RWPE1 (cell line): ENCODE measurements at regions not wholly inside any gene's neighbourhood (a gene's known extent, or its start where the extent isn't known, plus 50 kb on each side); places are given as distances from the start of the nearest gene placed in this dataset.

Experiments
- CTCF ChIA-PET: fragments of 350-600 bp; sonication (Branson Sonifier 250); formaldehyde crosslinking; extraction: SDS; loops from one replicate; lab custom pipeline; 2021; lab: Yijun Ruan, JAX
- POLR2A ChIA-PET: fragments of 400-600 bp; formaldehyde crosslinking; extraction: SDS; loops from one replicate; lab custom pipeline; 2020; ENCODE audit warnings: antibody characterized with exemption; ENCODE audit not compliant: low non-redundant PET; lab: Yijun Ruan, JAX
- DNase-seq: peaks from one replicate; pipeline ENCODE4 v3.0.0; 2012; ENCODE audit warnings: low spot score
- H3K27ac ChIP-seq: fragments of 450-650 bp; 2 replicates; pipeline ENCODE4 v1.5.1; 2017
- TF ChIP-seq, protein P1 (sequence below): fragments of 450-650 bp; conservative IDR thresholded peaks from 2 replicates; pipeline ENCODE4 v1.5.1; 2017; ENCODE audit warnings: low read depth, mild to moderate bottlenecking

DNA sequence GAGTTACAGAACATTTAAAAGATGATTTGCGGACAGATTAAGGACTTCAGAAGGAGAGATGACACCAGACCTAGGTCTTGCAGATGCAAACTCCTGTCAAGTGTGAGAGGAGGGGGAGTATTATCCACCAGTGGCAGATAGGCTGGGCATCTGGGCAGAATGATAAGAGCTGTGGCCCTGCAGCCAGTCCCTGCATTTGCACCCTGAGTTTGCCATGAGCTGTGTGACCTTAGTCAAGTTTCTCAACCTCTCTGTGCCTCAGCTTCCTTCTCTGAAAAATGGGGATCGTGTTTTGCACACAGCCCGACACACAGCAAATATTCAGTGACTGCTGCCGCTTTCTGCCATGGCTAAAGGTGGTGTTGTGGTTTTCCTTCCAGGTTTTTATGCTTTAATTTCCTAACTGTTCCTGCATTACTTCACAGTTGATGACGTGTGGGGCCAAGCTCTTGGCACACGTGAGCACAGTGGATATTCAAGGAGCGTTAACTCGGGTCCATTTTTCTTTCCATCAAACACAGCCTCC, 516.2 kb downstream of the CDH26 start:
- no peak for DNase-seq
- ChIA-PET POLR2A (no interaction called here), CTCF (interaction anchor here (1.3 kb wide), 1 partner anchor 264 kb away, joined by 3 read pairs; no protein-coding TSS in a partner anchor)
- no peak overlapping the region for H3K27ac ChIP-seq
- TF ChIP-seq, protein P1, sequence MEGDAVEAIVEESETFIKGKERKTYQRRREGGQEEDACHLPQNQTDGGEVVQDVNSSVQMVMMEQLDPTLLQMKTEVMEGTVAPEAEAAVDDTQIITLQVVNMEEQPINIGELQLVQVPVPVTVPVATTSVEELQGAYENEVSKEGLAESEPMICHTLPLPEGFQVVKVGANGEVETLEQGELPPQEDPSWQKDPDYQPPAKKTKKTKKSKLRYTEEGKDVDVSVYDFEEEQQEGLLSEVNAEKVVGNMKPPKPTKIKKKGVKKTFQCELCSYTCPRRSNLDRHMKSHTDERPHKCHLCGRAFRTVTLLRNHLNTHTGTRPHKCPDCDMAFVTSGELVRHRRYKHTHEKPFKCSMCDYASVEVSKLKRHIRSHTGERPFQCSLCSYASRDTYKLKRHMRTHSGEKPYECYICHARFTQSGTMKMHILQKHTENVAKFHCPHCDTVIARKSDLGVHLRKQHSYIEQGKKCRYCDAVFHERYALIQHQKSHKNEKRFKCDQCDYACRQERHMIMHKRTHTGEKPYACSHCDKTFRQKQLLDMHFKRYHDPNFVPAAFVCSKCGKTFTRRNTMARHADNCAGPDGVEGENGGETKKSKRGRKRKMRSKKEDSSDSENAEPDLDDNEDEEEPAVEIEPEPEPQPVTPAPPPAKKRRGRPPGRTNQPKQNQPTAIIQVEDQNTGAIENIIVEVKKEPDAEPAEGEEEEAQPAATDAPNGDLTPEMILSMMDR = no peak

DNA sequence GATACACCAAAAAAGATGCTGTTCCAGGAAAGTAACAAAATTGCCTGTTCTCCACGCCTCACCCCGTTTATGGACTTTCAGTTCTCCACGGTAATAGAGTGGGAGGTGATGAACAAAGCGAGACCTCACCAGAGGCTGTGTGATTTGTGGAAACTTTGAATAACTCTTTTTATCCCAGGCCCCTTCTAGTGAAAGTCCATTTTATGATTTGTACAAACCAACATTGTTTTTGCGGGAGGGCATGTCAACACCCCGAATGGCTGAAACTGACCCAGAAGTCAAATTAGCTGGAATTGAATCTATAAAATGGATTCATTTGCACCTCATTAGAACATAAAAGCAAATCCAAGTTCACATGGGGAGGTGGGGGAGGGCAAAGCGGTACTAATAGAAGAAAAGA, 517.8 kb downstream of the CDH26 start:
- no peak overlapping the region for H3K27ac ChIP-seq
- TF ChIP-seq, protein P1 = no peak
- no peak for DNase-seq
- CTCF ChIA-PET = interaction anchor here (0.6 to 1.0 kb wide), 2 partner anchors 295 to 296 kb away, joined by 3 read pairs; no protein-coding TSS in a partner anchor
- POLR2A ChIA-PET = no interaction called here

DNA sequence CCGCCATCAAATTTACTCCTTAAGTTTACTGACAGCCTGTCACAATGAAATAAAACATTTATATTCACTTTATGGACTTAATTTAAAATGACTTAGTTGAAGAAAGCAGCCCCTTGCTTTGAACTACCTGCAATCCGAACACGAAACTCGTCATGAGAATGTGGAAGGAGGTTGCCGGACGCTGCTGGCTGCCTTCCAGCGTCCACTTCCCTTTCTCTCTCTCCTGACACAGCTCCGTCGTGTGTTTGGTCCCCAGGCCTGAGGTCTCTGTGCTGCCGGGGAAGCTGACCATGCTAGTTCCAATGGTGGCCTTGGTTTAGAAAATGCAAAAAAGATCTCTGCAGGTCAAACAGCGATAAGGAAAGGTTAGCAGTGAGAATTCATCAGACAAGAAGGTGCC, 519.7 kb downstream of the CDH26 start:
- TF ChIP-seq, protein P1 = no peak
- POLR2A ChIA-PET = no interaction called here
- CTCF ChIA-PET = no interaction called here
- H3K27ac ChIP-seq = no peak overlapping the region
- no peak for DNase-seq

DNA sequence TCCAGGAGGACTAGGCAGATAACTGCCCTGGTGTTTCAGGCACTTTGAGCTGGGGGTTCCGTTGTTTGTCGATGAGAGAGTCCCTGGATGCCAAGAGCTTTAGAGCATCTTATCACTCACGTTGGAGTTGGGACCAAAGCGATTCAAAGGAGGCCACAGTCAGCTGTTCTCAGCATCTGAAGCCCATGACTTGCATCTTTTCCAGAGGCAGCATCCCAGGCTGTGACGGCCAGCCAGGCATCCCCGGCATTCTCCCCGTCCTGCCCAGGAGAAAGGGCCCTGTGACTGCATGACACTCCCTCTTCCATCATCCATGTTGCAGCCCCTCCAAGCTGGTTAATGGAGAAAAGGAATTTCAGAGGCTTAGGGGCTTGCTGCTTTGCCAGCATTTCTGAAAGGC, 520.3 kb downstream of the CDH26 start:
- ChIA-PET POLR2A (no interaction called here), CTCF (no interaction called here)
- TF ChIP-seq, protein P1 = no peak
- no peak overlapping the region for H3K27ac ChIP-seq
- DNase-seq = no peak

DNA sequence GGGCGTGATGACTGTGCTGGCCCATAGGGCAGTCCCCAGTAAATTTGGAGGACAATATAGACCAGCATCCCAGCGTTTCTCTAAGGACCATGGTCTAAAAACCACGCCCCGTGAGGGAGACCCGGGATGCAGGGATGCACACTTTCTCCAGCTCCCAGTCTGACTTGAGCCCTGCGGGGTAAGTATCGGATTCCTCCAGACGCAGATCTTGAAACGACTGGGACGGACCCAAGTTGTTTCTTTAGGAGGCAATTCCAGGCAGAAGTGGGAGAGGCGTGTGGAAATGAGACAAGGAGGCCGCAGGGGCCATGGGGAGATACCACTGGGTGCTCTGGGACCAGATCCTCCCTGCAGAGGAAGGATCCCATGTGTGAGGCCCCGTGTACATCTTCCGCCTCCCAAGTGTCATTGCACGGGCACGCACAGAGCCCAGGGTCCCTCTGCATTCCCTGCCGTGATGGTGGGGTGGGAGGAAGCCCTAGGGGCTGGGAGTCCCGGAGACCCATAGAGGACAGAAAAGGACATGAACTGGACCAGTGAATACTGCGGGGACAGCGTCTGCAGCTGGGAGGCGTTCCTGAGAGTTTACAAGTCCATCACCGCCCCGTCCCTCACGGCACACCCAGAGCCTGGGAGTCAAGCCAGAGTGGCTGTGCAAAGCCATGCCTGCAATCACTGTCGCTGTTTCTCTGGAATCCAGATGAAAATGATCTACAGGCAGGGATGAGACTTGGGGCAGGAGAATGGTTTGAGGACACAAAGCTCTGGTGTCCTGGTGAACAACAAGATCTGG, 522.9 kb downstream of the CDH26 start:
- CTCF ChIA-PET = no interaction called here

DNA sequence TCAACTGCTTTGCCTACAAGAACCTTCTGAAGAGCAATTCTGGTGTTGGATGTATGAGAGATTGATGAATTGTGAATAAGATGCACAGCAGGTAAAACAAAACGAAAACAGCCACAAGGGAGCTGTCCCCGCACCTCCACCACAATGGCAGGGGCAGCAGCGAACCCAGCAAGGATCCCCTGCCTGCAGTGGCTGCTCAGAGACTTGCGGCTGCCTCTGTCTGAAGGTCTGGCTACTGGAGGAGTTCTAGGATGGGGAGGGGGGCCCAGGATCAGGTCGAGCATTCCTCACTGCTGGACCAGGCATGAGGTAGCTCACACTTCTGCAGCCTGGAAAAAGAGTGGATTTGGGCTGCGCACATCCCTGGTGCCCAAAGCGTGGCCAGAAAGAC, 523.5 kb downstream of the CDH26 start:
- H3K27ac ChIP-seq = no peak overlapping the region
- TF ChIP-seq, protein P1 = no peak
- DNase-seq = no peak
- POLR2A ChIA-PET = no interaction called here
- CTCF ChIA-PET = no interaction called here

More for the DNA sequence above, 522.9 kb downstream of the CDH26 start:
- POLR2A ChIA-PET = no interaction called here
- no peak for DNase-seq
- H3K27ac ChIP-seq = no peak overlapping the region
- TF ChIP-seq, protein P1 = no peak
